ENCODE measurements at regions not wholly inside any gene's neighbourhood (a gene's known extent, or its start where the extent isn't known, plus 50 kb on each side); places are given as distances from the start of the nearest gene placed in this dataset.
"Not testable (repeated sequence)": the region's sequence is repeated elsewhere in the genome, so short reads cannot be mapped to it uniquely, and the experiment has no call there.

- TF ChIP-seq POLR2A (IDR thresholded peaks at IDR 0.05; ENCODE audit: low read length) = no peak
- DNase-seq = no peak
Observed at GRCh38 chr15:79492065-79492464, 59.9 kb downstream of the MINAR1 start.

GRCh38 chr15:79494384-79494909, 62.3 kb downstream of the MINAR1 start:
- DNase-seq = no peak
- TF ChIP-seq GATA1 (IDR thresholded peaks at IDR 0.05; ENCODE audit: low read depth, low read length) = no peak
- no peak for TF ChIP-seq POLR2A (IDR thresholded peaks at IDR 0.05; ENCODE audit: low read length)

GRCh38 chr15:79494963-79495755, 63.0 kb downstream of the MINAR1 start:
- DNase-seq = no peak
- TF ChIP-seq GATA1 (IDR thresholded peaks at IDR 0.05; ENCODE audit: low read depth, low read length) (no peak), POLR2A (IDR thresholded peaks at IDR 0.05; ENCODE audit: low read length) (no peak)

- TF ChIP-seq GATA1 (IDR thresholded peaks at IDR 0.05; ENCODE audit: low read depth, low read length) = no peak
- TF ChIP-seq POLR2A (IDR thresholded peaks at IDR 0.05; ENCODE audit: low read length) = no peak
- DNase-seq = no peak
Observed at GRCh38 chr15:79495775-79496174, 63.6 kb downstream of the MINAR1 start.

GRCh38 chr15:79496838-79497237, 64.7 kb downstream of the MINAR1 start:
- TF ChIP-seq POLR2A (IDR thresholded peaks at IDR 0.05; ENCODE audit: low read length) (no peak), GATA1 (IDR thresholded peaks at IDR 0.05; ENCODE audit: low read depth, low read length) (no peak)
- no peak for DNase-seq

GRCh38 chr15:79501086-79501485, 69.0 kb downstream of the MINAR1 start:
- TF ChIP-seq GATA1 (IDR thresholded peaks at IDR 0.05; ENCODE audit: low read depth, low read length) (no peak), POLR2A (IDR thresholded peaks at IDR 0.05; ENCODE audit: low read length) (no peak)
- DNase-seq = no peak

GRCh38 chr15:79505956-79506355, 73.8 kb downstream of the MINAR1 start:
- no peak for TF ChIP-seq GATA1 (IDR thresholded peaks at IDR 0.05; ENCODE audit: low read depth, low read length)
- TF ChIP-seq POLR2A (IDR thresholded peaks at IDR 0.05; ENCODE audit: low read length) = no peak

GRCh38 chr15:79512844-79513243, 80.7 kb downstream of the MINAR1 start:
- DNase-seq = not testable (repeated sequence)

More at GRCh38 chr15:79505956-79506355, 73.8 kb downstream of the MINAR1 start:
- no peak for DNase-seq

GRCh38 chr15:79513417-79513816, 81.3 kb downstream of the MINAR1 start:
- no peak for TF ChIP-seq GATA1 (IDR thresholded peaks at IDR 0.05; ENCODE audit: low read depth, low read length)
- TF ChIP-seq POLR2A (IDR thresholded peaks at IDR 0.05; ENCODE audit: low read length) = no peak
- DNase-seq = no peak

- DNase-seq = no peak
- no peak for TF ChIP-seq GATA1 (IDR thresholded peaks at IDR 0.05; ENCODE audit: low read depth, low read length)
- TF ChIP-seq POLR2A (IDR thresholded peaks at IDR 0.05; ENCODE audit: low read length) = no peak
Observed at GRCh38 chr15:79513940-79514339, 81.8 kb downstream of the MINAR1 start.

GRCh38 chr15:79515300-79516027, 83.3 kb downstream of the MINAR1 start:
- TF ChIP-seq POLR2A (IDR thresholded peaks at IDR 0.05; ENCODE audit: low read length) (no peak), GATA1 (IDR thresholded peaks at IDR 0.05; ENCODE audit: low read depth, low read length) (no peak)
- no peak for DNase-seq

GRCh38 chr15:79516155-79516554, 84.0 kb downstream of the MINAR1 start:
- no peak for DNase-seq
- TF ChIP-seq POLR2A (IDR thresholded peaks at IDR 0.05; ENCODE audit: low read length) = no peak
- no peak for TF ChIP-seq GATA1 (IDR thresholded peaks at IDR 0.05; ENCODE audit: low read depth, low read length)

- DNase-seq = no peak
- TF ChIP-seq GATA1 (IDR thresholded peaks at IDR 0.05; ENCODE audit: low read depth, low read length) (no peak), POLR2A (IDR thresholded peaks at IDR 0.05; ENCODE audit: low read length) (no peak)
Observed at GRCh38 chr15:79516646-79517045, 84.5 kb downstream of the MINAR1 start.

- DNase-seq = no peak
- TF ChIP-seq GATA1 (IDR thresholded peaks at IDR 0.05; ENCODE audit: low read depth, low read length) (no peak), POLR2A (IDR thresholded peaks at IDR 0.05; ENCODE audit: low read length) (no peak)
Observed at GRCh38 chr15:79519628-79520027, 87.5 kb downstream of the MINAR1 start.

GRCh38 chr15:79520654-79521053, 88.5 kb downstream of the MINAR1 start:
- no peak for TF ChIP-seq GATA1 (IDR thresholded peaks at IDR 0.05; ENCODE audit: low read depth, low read length)
- TF ChIP-seq POLR2A (IDR thresholded peaks at IDR 0.05; ENCODE audit: low read length) = no peak
- DNase-seq = no peak
